ENCODE measurements at regions not wholly inside any gene's neighbourhood (a gene's known extent, or its start where the extent isn't known, plus 50 kb on each side); places are given as distances from the start of the nearest gene placed in this dataset.
A peak's percentile ranks its signal among the peaks of the same experiment; 100 is the strongest.

DNA sequence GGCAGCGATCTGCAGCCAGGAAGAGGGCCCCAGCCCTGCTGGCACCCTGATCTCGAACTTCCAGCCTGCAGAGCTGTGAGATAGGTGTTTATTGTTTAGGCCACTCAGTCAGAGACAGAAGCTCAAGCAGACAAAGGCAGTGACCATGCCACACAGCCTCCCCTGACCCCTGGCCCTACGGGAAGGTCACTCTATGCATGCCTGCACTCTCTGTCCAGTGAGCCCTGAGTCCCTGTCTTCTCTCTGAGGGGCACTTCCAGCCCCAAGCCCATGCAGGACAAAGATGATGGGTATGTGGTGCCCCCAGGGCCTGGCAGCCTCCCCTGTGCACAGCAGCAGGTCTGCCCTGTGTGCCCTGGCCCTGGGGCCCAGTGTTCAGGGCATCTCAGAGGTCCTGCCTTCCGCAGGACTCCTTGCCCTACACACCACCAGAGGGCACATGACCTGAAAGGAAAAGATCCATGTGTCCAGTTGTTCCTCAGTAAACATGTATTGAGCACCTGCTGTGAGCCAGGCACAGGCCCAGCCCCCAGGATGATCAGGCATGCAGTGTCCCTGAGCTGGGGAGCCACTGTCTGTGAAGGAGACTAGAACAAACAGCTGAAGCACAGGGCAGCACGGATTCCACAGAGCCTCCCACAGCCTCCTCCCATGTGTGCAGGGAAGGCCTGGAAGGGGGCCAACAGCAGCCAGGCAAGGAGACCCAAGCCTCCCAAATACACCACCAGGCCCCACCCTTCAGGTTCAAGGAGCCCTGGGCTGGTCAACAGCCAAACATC lies 109.3 kb downstream of the ATPSCKMT start:
- H3K9me3 ChIP-seq (ENCODE audit: control insufficient read depth in 4 of 4, insufficient read depth in 3 of 4, low read length in 3 of 4): peaks cover 0 to 2% (median 0%) of the 10 kb centered on the region in 4 donors
- TF ChIP-seq, protein P1, sequence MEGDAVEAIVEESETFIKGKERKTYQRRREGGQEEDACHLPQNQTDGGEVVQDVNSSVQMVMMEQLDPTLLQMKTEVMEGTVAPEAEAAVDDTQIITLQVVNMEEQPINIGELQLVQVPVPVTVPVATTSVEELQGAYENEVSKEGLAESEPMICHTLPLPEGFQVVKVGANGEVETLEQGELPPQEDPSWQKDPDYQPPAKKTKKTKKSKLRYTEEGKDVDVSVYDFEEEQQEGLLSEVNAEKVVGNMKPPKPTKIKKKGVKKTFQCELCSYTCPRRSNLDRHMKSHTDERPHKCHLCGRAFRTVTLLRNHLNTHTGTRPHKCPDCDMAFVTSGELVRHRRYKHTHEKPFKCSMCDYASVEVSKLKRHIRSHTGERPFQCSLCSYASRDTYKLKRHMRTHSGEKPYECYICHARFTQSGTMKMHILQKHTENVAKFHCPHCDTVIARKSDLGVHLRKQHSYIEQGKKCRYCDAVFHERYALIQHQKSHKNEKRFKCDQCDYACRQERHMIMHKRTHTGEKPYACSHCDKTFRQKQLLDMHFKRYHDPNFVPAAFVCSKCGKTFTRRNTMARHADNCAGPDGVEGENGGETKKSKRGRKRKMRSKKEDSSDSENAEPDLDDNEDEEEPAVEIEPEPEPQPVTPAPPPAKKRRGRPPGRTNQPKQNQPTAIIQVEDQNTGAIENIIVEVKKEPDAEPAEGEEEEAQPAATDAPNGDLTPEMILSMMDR (IDR thresholded peaks at IDR 0.05; ENCODE audit: control extremely low read depth, extremely low read depth): no peak
- no peaks in the 10 kb centered on the region for H3K27me3 ChIP-seq (ENCODE audit: control insufficient read depth in 3 of 3, insufficient read depth in 3 of 3, low read length in 2 of 3)
- H3K36me3 ChIP-seq (ENCODE audit: control insufficient read depth in 4 of 4, insufficient read depth in 4 of 4, low read length in 4 of 4): no peaks in the 10 kb centered on the region
- DNase-seq (no peak), ATAC-seq (ENCODE audit: insufficient read depth, low FRiP score) (no peak)
- WGBS, 2 donors: 74 to 78% methylated on average over 5 of the region's 5 CpGs
- H3K9ac ChIP-seq (ENCODE audit: insufficient read depth in 1 of 2, low read length in 2 of 2): no peak overlapping the region
- no peak overlapping the region for H3K4me3 ChIP-seq
- no peak overlapping the region for H3K27ac ChIP-seq (ENCODE audit: low read depth in 1 of 2, low read length in 1 of 2)
- no peaks in the 10 kb centered on the region for H3K4me1 ChIP-seq (ENCODE audit: control insufficient read depth in 5 of 5, insufficient read depth in 5 of 5, low read length in 5 of 5)

DNA sequence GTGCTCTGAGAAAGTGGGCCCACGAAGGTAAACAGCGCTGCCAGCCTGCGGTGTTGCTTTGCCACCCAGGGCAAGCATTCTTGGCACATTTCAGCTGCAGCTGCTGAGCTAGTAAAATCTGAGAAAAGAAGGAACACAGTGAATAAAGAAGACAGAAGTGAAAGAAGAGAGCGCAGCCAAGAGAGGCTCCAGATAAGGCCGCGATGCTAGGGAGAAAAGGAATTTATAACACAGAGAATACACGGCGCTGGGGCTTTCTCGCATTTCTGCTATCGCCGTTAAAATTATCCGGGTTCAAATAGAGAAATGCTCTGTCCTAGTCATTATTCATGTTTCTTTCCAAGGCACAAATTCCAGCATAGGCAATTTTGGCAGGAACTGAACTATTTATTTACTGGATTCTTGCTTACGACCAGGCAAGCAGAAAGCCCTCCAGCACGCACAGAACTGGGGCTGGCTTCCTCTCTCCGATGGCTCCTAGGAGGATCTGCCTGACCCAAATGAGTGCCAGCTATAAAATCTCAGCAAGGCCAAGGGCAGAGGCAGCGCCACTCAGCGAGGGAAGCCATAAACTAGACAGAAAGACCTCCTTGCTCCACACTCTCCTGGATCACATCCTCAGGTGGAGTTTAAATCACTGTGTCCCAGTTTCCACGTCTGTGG lies 111.2 kb downstream of the ATPSCKMT start:
- ATAC-seq (ENCODE audit: insufficient read depth, low FRiP score) (no peak), DNase-seq (peak; percentile 30 to 64 (median 54))
- no peaks in the 10 kb centered on the region for H3K36me3 ChIP-seq (ENCODE audit: control insufficient read depth in 4 of 4, insufficient read depth in 4 of 4, low read length in 4 of 4)
- TF ChIP-seq, protein P1 (IDR thresholded peaks at IDR 0.05; ENCODE audit: control extremely low read depth, extremely low read depth): no peak
- no peaks in the 10 kb centered on the region for H3K4me1 ChIP-seq (ENCODE audit: control insufficient read depth in 5 of 5, insufficient read depth in 5 of 5, low read length in 5 of 5)
- H3K4me3 ChIP-seq: no peak overlapping the region
- H3K9ac ChIP-seq (ENCODE audit: insufficient read depth in 1 of 2, low read length in 2 of 2): no peak overlapping the region
- WGBS, 2 donors: 81 to 82% methylated on average over 18 of the region's 18 CpGs
- H3K27ac ChIP-seq (ENCODE audit: low read depth in 1 of 2, low read length in 1 of 2): no peak overlapping the region
- no peaks in the 10 kb centered on the region for H3K27me3 ChIP-seq (ENCODE audit: control insufficient read depth in 3 of 3, insufficient read depth in 3 of 3, low read length in 2 of 3)
- H3K9me3 ChIP-seq (ENCODE audit: control insufficient read depth in 4 of 4, insufficient read depth in 3 of 4, low read length in 3 of 4): no peaks in the 10 kb centered on the region

DNA sequence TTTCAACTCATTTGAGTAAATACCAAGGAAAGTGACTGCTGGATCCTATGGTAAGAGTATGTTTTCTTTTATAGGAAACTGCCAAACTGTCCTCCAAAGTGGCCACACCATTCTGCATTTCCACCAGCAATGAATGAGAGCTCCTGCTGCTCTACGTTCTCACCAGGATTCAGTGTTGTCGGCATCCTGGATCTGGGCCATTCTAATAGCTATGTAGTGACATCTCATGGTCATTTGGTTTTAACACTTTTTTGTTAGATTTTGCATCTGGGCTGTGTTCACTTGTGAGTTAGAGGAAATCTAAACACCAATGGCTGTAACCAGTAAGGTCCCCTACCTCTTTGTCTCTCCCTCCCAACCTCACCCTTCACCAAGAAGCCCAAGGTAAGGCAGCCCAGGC lies 115.9 kb downstream of the ATPSCKMT start:
- Histone ChIP-seq H3K9me3 (ENCODE audit: control insufficient read depth in 4 of 4, insufficient read depth in 3 of 4, low read length in 3 of 4) (no peaks in the 10 kb centered on the region), H3K9ac (ENCODE audit: insufficient read depth in 1 of 2, low read length in 2 of 2) (no peak overlapping the region), H3K4me1 (ENCODE audit: control insufficient read depth in 5 of 5, insufficient read depth in 5 of 5, low read length in 5 of 5) (no peaks in the 10 kb centered on the region), H3K36me3 (ENCODE audit: control insufficient read depth in 4 of 4, insufficient read depth in 4 of 4, low read length in 4 of 4) (no peaks in the 10 kb centered on the region), H3K4me3 (no peak overlapping the region), H3K27ac (ENCODE audit: low read depth in 1 of 2, low read length in 1 of 2) (no peak overlapping the region), H3K27me3 (ENCODE audit: control insufficient read depth in 3 of 3, insufficient read depth in 3 of 3, low read length in 2 of 3) (no peaks in the 10 kb centered on the region)
- TF ChIP-seq, protein P1 (IDR thresholded peaks at IDR 0.05; ENCODE audit: control extremely low read depth, extremely low read depth): no peak
- peak in 2 of 3 donors; percentile 36 to 61 for DNase-seq
- ATAC-seq (ENCODE audit: insufficient read depth, low FRiP score): no peak
- 66 to 77% methylated on average over 2 of the region's 2 CpGs for WGBS, 2 donors
